HG03159 (cell line): ENCODE measurements at regions not wholly inside any gene's neighbourhood (a gene's known extent, or its start where the extent isn't known, plus 50 kb on each side); places are given as distances from the start of the nearest gene placed in this dataset.
A peak's percentile ranks its signal among the peaks of the same experiment; 100 is the strongest.
"Not testable (repeated sequence)": the region's sequence is repeated elsewhere in the genome, so short reads cannot be mapped to it uniquely, and the experiment has no call there.

Source experiments
- ATAC-seq: cut with Tn5 transposase; IDR thresholded peaks from one replicate; pipeline ENCODE4 v1.9.1; 2021; ENCODE audit warnings: mild to moderate bottlenecking, moderate library complexity; ENCODE audit not compliant: unreplicated experiment

- ATAC-seq, result peak; percentile 85
Observed at GRCh38 chr9:90459321-90459720, 183.3 kb downstream of the DIRAS2 start.

- no peak for ATAC-seq
Observed at GRCh38 chr9:90460220-90460619, 182.4 kb downstream of the DIRAS2 start.

- no peak for ATAC-seq
Observed at GRCh38 chr9:90464978-90465377, 177.6 kb downstream of the DIRAS2 start.

- ATAC-seq, result no peak
Observed at GRCh38 chr9:90466441-90466840, 176.2 kb downstream of the DIRAS2 start.

- ATAC-seq, result no peak
Observed at GRCh38 chr9:90469435-90469834, 173.2 kb downstream of the DIRAS2 start.

GRCh38 chr9:90469865-90470387, 172.7 kb downstream of the DIRAS2 start:
- no peak for ATAC-seq

GRCh38 chr9:90476058-90476457, 166.6 kb downstream of the DIRAS2 start:
- no peak for ATAC-seq

GRCh38 chr9:90477535-90477934, 165.1 kb downstream of the DIRAS2 start:
- no peak for ATAC-seq

GRCh38 chr9:90478821-90479220, 163.8 kb downstream of the DIRAS2 start:
- ATAC-seq, result no peak

- no peak for ATAC-seq
Observed at GRCh38 chr9:90485028-90485427, 157.6 kb downstream of the DIRAS2 start.

GRCh38 chr9:90489066-90489465, 153.6 kb downstream of the DIRAS2 start:
- ATAC-seq, result no peak

GRCh38 chr9:90499761-90500160, 142.9 kb downstream of the DIRAS2 start:
- ATAC-seq, result no peak

- ATAC-seq, result no peak
Observed at GRCh38 chr9:90502134-90502533, 140.5 kb downstream of the DIRAS2 start.

- ATAC-seq, result no peak
Observed at GRCh38 chr9:90504486-90504885, 138.1 kb downstream of the DIRAS2 start.

GRCh38 chr9:90505695-90506094, 136.9 kb downstream of the DIRAS2 start:
- ATAC-seq, result no peak

- ATAC-seq, result not testable (repeated sequence)
Observed at GRCh38 chr9:90506402-90506801, 136.2 kb downstream of the DIRAS2 start.

- no peak for ATAC-seq
Observed at GRCh38 chr9:90507621-90508020, 135.0 kb downstream of the DIRAS2 start.

- ATAC-seq, result no peak
Observed at GRCh38 chr9:90508940-90509339, 133.7 kb downstream of the DIRAS2 start.

- ATAC-seq, result no peak
Observed at GRCh38 chr9:90511711-90512110, 130.9 kb downstream of the DIRAS2 start.

- no peak for ATAC-seq
Observed at GRCh38 chr9:90514877-90515276, 127.7 kb downstream of the DIRAS2 start.

- no peak for ATAC-seq
Observed at GRCh38 chr9:90515510-90515909, 127.1 kb downstream of the DIRAS2 start.

- no peak for ATAC-seq
Observed at GRCh38 chr9:90517103-90517502, 125.5 kb downstream of the DIRAS2 start.

GRCh38 chr9:90521811-90522570, 120.6 kb downstream of the DIRAS2 start:
- no peak for ATAC-seq
